Upper lobe of left lung (tissue), 4 donors: ENCODE measurements at regions not wholly inside any gene's neighbourhood (a gene's known extent, or its start where the extent isn't known, plus 50 kb on each side); places are given as distances from the start of the nearest gene placed in this dataset.

Experiments
- EP300 ChIP-seq, 4 donors: sonication (generic); formaldehyde crosslinking; IDR thresholded peaks; one replicate each; pipeline ENCODE4 v1.5.1; 2017; ENCODE audit warnings: antibody characterized with exemption in 4 of 4, control low read depth in 2 of 4
- POLR2A ChIP-seq, 4 donors: fragments of 450-650 bp; IDR thresholded peaks; one replicate each; pipeline ENCODE4 v1.5.1; 2016 to 2017; ENCODE audit warnings: antibody characterized with exemption in 4 of 4, mild to moderate bottlenecking in 2 of 4
- POLR2AphosphoS5 ChIP-seq, 2 donors: sonication (generic); formaldehyde crosslinking; IDR thresholded peaks; one replicate each; pipeline ENCODE4 v1.5.1; 2017; ENCODE audit warnings: antibody characterized with exemption in 2 of 2
- TF ChIP-seq, protein P1 (sequence below), 6 experiments: fragments of 450-650 bp in 4 of 6; fragments of 200-600 bp in 2 of 6; sonication (generic) in 2 of 6; IDR thresholded peaks; one replicate each; pipeline ENCODE4 v1.5.1; 2016 to 2019; ENCODE audit warnings: antibody characterized with exemption in 6 of 6

- TF ChIP-seq, protein P1, sequence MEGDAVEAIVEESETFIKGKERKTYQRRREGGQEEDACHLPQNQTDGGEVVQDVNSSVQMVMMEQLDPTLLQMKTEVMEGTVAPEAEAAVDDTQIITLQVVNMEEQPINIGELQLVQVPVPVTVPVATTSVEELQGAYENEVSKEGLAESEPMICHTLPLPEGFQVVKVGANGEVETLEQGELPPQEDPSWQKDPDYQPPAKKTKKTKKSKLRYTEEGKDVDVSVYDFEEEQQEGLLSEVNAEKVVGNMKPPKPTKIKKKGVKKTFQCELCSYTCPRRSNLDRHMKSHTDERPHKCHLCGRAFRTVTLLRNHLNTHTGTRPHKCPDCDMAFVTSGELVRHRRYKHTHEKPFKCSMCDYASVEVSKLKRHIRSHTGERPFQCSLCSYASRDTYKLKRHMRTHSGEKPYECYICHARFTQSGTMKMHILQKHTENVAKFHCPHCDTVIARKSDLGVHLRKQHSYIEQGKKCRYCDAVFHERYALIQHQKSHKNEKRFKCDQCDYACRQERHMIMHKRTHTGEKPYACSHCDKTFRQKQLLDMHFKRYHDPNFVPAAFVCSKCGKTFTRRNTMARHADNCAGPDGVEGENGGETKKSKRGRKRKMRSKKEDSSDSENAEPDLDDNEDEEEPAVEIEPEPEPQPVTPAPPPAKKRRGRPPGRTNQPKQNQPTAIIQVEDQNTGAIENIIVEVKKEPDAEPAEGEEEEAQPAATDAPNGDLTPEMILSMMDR (IDR thresholded peaks at IDR 0.05): no peak
- TF ChIP-seq POLR2A (IDR thresholded peaks at IDR 0.05) (no peak), EP300 (IDR thresholded peaks at IDR 0.05) (no peak), POLR2AphosphoS5 (IDR thresholded peaks at IDR 0.05) (no peak)
Measured at GRCh38 chr12:67720351-67720856, 71.9 kb downstream of the DYRK2 start.
